ENCODE measurements at regions not wholly inside any gene's neighbourhood (a gene's known extent, or its start where the extent isn't known, plus 50 kb on each side); places are given as distances from the start of the nearest gene placed in this dataset.

GRCh38 chr2:225740086-225740485 lies 340.6 kb downstream of the NYAP2 start:
- Histone ChIP-seq H3K4me2 (no peak overlapping the region), H3K9me2 (ENCODE audit: insufficient read depth) (no peaks in the 10 kb centered on the region), H3K36me3 (ENCODE audit: insufficient read depth) (no peaks in the 10 kb centered on the region), H3F3A (replicated peaks; ENCODE audit: low read depth) (no peaks in the 10 kb centered on the region), H3K27me3 (ENCODE audit: insufficient read depth) (no peaks in the 10 kb centered on the region), H4K20me1 (replicated peaks; ENCODE audit: insufficient read depth) (no peaks in the 10 kb centered on the region), H3K79me2 (replicated peaks; ENCODE audit: insufficient read depth) (no peaks in the 10 kb centered on the region), H2AFZ (no peak overlapping the region), H3K27ac (ENCODE audit: low read depth) (no peak overlapping the region), H3K4me1 (ENCODE audit: insufficient read depth) (no peaks in the 10 kb centered on the region; the same call in 1 of the 2 replicates), H3K4me3 (no peak overlapping the region)
- no peak for DNase-seq (ENCODE audit: low spot score)
- Mint-ChIP-seq H3K27ac (no peak overlapping the region), H3K4me3 (no peak overlapping the region), H3K36me3 (ENCODE audit: low read depth) (no peaks in the 10 kb centered on the region; the same call in 2 of the 3 replicates), H3K9me3 (peaks cover 3% of the 10 kb centered on the region; the same call in 1 of the 3 replicates), H3K4me1 (no peaks in the 10 kb centered on the region), H3K27me3 (ENCODE audit: insufficient read depth, low read depth, poor library complexity) (no peaks in the 10 kb centered on the region)
- no peak for TF ChIP-seq EZH2 (IDR thresholded peaks at IDR 0.05; ENCODE audit: low read depth, unreplicated experiment)
- TF ChIP-seq ETS1 (IDR thresholded peaks at IDR 0.05), result no peak
- TF ChIP-seq JUNB (IDR thresholded peaks at IDR 0.05; ENCODE audit: unreplicated experiment), result no peak
- TF ChIP-seq CTCF (conservative IDR thresholded peaks at IDR 0.05; ENCODE audit: low read depth in 2 of 2), result no peak
- no peak for TF ChIP-seq NANOG (IDR thresholded peaks at IDR 0.05; ENCODE audit: borderline replicate concordance)
- TF ChIP-seq EZH2phosphoT487 (IDR thresholded peaks at IDR 0.05; ENCODE audit: unreplicated experiment), result no peak
- no peak for TF ChIP-seq STAT1 (IDR thresholded peaks at IDR 0.05; ENCODE audit: unreplicated experiment)
- TF ChIP-seq CREB1 (CRISPR knock-in tag; IDR thresholded peaks at IDR 0.05; ENCODE audit: low read depth), result no peak
- no peak for TF ChIP-seq ZNF462 (CRISPR knock-in tag; IDR thresholded peaks at IDR 0.05)
- no peak for TF ChIP-seq ZNF331 (CRISPR knock-in tag; IDR thresholded peaks at IDR 0.05; ENCODE audit: low read depth)
- TF ChIP-seq REST (IDR thresholded peaks at IDR 0.05; ENCODE audit: unreplicated experiment), result no peak
- no peak for TF ChIP-seq POLR2AphosphoS5 (IDR thresholded peaks at IDR 0.05; ENCODE audit: low read depth)
- TF ChIP-seq ZNF114 (CRISPR knock-in tag; IDR thresholded peaks at IDR 0.05), result no peak
- ATAC-seq, result no peak
